ENCODE measurements at regions not wholly inside any gene's neighbourhood (a gene's known extent, or its start where the extent isn't known, plus 50 kb on each side); places are given as distances from the start of the nearest gene placed in this dataset.

DNA sequence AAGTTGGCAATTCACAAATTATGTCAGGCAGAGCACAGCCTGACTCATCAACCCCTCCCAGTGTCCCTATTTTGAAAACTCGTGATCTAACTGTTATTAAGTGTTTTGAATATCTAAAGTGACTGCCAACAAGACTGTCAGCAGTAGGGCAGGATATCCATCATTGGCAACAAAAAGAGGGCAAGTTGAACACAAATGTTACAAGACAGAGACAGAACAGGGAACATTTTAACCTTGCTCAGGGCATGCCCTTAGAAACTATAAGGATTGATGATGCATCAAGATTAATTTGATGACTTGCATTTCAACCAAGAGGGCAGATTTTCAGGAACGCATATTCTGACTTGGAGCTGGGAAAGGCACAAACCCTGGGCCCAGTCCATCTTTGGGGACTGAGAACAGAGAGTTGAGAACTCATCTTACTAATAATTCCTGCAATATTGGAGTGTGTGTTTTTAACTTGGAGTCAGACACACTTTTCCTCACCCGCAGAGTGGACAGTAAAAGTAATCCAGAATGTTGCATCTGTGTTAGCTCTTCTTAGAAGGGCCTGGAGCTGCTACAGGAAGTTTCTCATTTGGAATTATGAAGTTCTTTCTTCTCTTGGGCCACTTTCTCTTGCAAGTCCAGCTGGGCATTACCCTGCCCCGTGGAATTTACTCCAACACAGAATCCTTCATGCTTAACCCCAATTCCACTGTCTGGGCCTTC lies 317.2 kb downstream of the LTN1 start:
- TF ChIP-seq, protein P1, sequence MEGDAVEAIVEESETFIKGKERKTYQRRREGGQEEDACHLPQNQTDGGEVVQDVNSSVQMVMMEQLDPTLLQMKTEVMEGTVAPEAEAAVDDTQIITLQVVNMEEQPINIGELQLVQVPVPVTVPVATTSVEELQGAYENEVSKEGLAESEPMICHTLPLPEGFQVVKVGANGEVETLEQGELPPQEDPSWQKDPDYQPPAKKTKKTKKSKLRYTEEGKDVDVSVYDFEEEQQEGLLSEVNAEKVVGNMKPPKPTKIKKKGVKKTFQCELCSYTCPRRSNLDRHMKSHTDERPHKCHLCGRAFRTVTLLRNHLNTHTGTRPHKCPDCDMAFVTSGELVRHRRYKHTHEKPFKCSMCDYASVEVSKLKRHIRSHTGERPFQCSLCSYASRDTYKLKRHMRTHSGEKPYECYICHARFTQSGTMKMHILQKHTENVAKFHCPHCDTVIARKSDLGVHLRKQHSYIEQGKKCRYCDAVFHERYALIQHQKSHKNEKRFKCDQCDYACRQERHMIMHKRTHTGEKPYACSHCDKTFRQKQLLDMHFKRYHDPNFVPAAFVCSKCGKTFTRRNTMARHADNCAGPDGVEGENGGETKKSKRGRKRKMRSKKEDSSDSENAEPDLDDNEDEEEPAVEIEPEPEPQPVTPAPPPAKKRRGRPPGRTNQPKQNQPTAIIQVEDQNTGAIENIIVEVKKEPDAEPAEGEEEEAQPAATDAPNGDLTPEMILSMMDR (IDR thresholded peaks at IDR 0.05) = no peak
- TF ChIP-seq EZH2 (IDR thresholded peaks at IDR 0.05; ENCODE audit: borderline replicate concordance, insufficient read depth, low read depth, low read length, poor library complexity, severe bottlenecking) = no peak
